DND-41 (cell line): ENCODE measurements at regions not wholly inside any gene's neighbourhood (a gene's known extent, or its start where the extent isn't known, plus 50 kb on each side); places are given as distances from the start of the nearest gene placed in this dataset.

Experiments used
- EZH2 ChIP-seq: IDR thresholded peaks from 3 replicates; pipeline ENCODE4 v1.6.1; 2012; ENCODE audit warnings: borderline replicate concordance, low read depth, mild to moderate bottlenecking, moderate library complexity, low read length, inconsistent platforms; ENCODE audit not compliant: severe bottlenecking
- TF ChIP-seq, protein P1 (sequence below): IDR thresholded peaks from 2 replicates; pipeline ENCODE4 v1.5.1; 2012; ENCODE audit warnings: borderline replicate concordance, low read length, moderate library complexity, mild to moderate bottlenecking; ENCODE audit not compliant: poor library complexity, severe bottlenecking; ENCODE audit errors: extremely low read depth

DNA sequence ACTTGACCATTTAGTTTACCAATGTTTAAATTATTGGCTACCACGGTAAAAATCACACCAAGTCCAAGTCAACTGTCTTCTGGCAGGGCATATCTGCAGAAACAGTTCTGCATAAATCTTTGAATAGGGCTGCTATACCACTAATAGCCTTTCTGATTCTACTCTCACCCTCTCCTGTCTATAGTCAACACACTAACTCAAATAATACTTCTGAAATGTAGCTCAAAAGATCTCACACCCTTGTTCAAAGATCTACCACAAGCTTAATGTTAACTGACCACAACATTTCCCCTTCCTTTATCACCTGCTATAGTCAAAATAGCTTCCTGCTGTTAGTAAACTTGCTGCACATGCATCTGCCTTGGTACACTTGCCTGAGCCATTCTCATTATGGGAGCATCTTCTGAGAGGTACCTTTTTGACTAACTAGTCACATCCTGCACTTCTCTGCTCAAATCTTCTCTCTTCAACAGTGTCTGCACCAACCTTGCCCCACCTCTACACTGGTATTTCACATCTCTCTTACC is 319.4 kb downstream of the CDH10 start:
- TF ChIP-seq, protein P1, sequence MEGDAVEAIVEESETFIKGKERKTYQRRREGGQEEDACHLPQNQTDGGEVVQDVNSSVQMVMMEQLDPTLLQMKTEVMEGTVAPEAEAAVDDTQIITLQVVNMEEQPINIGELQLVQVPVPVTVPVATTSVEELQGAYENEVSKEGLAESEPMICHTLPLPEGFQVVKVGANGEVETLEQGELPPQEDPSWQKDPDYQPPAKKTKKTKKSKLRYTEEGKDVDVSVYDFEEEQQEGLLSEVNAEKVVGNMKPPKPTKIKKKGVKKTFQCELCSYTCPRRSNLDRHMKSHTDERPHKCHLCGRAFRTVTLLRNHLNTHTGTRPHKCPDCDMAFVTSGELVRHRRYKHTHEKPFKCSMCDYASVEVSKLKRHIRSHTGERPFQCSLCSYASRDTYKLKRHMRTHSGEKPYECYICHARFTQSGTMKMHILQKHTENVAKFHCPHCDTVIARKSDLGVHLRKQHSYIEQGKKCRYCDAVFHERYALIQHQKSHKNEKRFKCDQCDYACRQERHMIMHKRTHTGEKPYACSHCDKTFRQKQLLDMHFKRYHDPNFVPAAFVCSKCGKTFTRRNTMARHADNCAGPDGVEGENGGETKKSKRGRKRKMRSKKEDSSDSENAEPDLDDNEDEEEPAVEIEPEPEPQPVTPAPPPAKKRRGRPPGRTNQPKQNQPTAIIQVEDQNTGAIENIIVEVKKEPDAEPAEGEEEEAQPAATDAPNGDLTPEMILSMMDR: no peak
- no peak for TF ChIP-seq EZH2
